GM12878 (cell line): ENCODE measurements at regions not wholly inside any gene's neighbourhood (a gene's known extent, or its start where the extent isn't known, plus 50 kb on each side); places are given as distances from the start of the nearest gene placed in this dataset.

Experiments
- ATAC-seq: fragments of 200-7000 bp; cut with Tn5 transposase; 3 replicates; pipeline ENCODE4 v1.9.1; 2020; ENCODE audit warnings: mild to moderate bottlenecking, moderate library complexity
- BruUV-seq: library from RNA; stranded (reverse); fragments of 400-500 nt; replicated peaks from 2 replicates; lab custom pipeline; 2021; lab: Mats Ljungman, UMichigan
- CTCF ChIA-PET: fragments of 300-600 bp; sonication (Branson Sonifier 250); formaldehyde crosslinking; extraction: SDS; loops from one replicate; lab custom pipeline; 2021; ENCODE audit warnings: inconsistent platforms; lab: Yijun Ruan, JAX
- POLR2A ChIA-PET: fragments of 350-600 bp; formaldehyde crosslinking; extraction: SDS; loops from one replicate; lab custom pipeline; 2021; ENCODE audit warnings: inconsistent platforms; lab: Charles Lee
- RAD21 ChIA-PET: fragments of 300-600 bp; sonication (Branson Sonifier 250); formaldehyde crosslinking; loops from one replicate; lab custom pipeline; 2023; ENCODE audit warnings: antibody characterized with exemption; ENCODE audit not compliant: unreplicated experiment; lab: Charles Lee
- SMC1A ChIA-PET: fragments of 300-600 bp; sonication (Branson Sonifier 250); formaldehyde crosslinking; loops from one replicate; lab custom pipeline; 2023; ENCODE audit not compliant: unreplicated experiment, uncharacterized antibody; lab: Charles Lee
- DNase-seq: peaks from one replicate; pipeline ENCODE4 v3.0.0-alpha.2; 2011; ENCODE audit warnings: low read depth, low spot score
- FAIRE-seq: peaks from 3 replicates; lab custom pipeline; 2011; peaks lifted over from hg19 to GRCh38; lab: Jason Lieb, UNC
- H2AFZ ChIP-seq: 2 replicates; pipeline ENCODE4 v1.6.0; 2011; ENCODE audit warnings: low read depth, low read length, control low read depth; ENCODE audit not compliant: control insufficient read depth
- H3K27ac ChIP-seq: 2 replicates; pipeline ENCODE4 v1.5.1; 2011; ENCODE audit warnings: control low read depth; ENCODE audit not compliant: control insufficient read depth, insufficient read depth
- H3K27me3 ChIP-seq, 2 experiments: replicated peaks in 1 of 2; 2 replicates each; pipeline versions ENCODE4 v1.6.0 to v1.6.1; 2011; ENCODE audit warnings: low read length in 1 of 2; ENCODE audit not compliant: control insufficient read depth in 2 of 2, insufficient read depth in 2 of 2
- H3K36me3 ChIP-seq, 2 experiments: 2 replicates each; pipeline ENCODE4 v1.5.1; 2011; ENCODE audit warnings: low read length in 1 of 2; ENCODE audit not compliant: control insufficient read depth in 2 of 2, insufficient read depth in 2 of 2
- H3K4me1 ChIP-seq: 2 replicates; pipeline ENCODE4 v1.6.1; 2011; ENCODE audit warnings: mild to moderate bottlenecking, low read length, moderate library complexity, mixed read lengths; ENCODE audit not compliant: control insufficient read depth, insufficient read depth
- H3K4me2 ChIP-seq: 2 replicates; pipeline ENCODE4 v1.6.0; 2011; ENCODE audit warnings: control low read depth; ENCODE audit not compliant: control insufficient read depth, insufficient read depth
- H3K4me3 ChIP-seq: fragments of 200-600 bp; sonication (generic); 2 replicates; pipeline ENCODE4 v1.5.1; 2016
- H3K79me2 ChIP-seq: 2 replicates; pipeline ENCODE4 v1.6.0; 2011; ENCODE audit warnings: low read length; ENCODE audit not compliant: control insufficient read depth, insufficient read depth
- H3K9ac ChIP-seq: 2 replicates; pipeline ENCODE4 v1.8.0; 2011; ENCODE audit warnings: low read length, control low read depth, mixed read lengths; ENCODE audit not compliant: control insufficient read depth, insufficient read depth
- H3K9me3 ChIP-seq: replicated peaks from 3 replicates; pipeline ENCODE4 v1.5.1; 2011; ENCODE audit warnings: mild to moderate bottlenecking, low read length; ENCODE audit not compliant: control insufficient read depth, insufficient read depth
- H4K20me1 ChIP-seq: 2 replicates; pipeline ENCODE4 v1.6.0; 2011; ENCODE audit not compliant: control insufficient read depth, insufficient read depth
- ASH2L ChIP-seq: fragments of 300-600, 200-600 bp; sonication (generic); IDR thresholded peaks from 2 replicates; pipeline ENCODE4 v1.6.1; 2017; ENCODE audit warnings: low read depth, mild to moderate bottlenecking, borderline replicate concordance
- CREM ChIP-seq: IDR thresholded peaks from 2 replicates; pipeline ENCODE4 v1.6.1; 2014; ENCODE audit warnings: antibody characterized with exemption, low read depth
- MEF2B ChIP-seq: fragments of 450-650 bp; IDR thresholded peaks from 2 replicates; pipeline ENCODE4 v1.6.1; 2018; ENCODE audit warnings: mild to moderate bottlenecking, moderate library complexity; ENCODE audit not compliant: partially characterized antibody, poor library complexity, severe bottlenecking
- MTA2 ChIP-seq: fragments of 450-650 bp; IDR thresholded peaks from 2 replicates; pipeline ENCODE4 v1.6.1; 2016; ENCODE audit warnings: low read depth, mild to moderate bottlenecking, moderate library complexity
- NFIC ChIP-seq: IDR thresholded peaks from 2 replicates; pipeline ENCODE4 v1.6.1; 2012; ENCODE audit warnings: low read depth, mild to moderate bottlenecking, inconsistent platforms, low read length, moderate library complexity
- TCF3 ChIP-seq: IDR thresholded peaks from 2 replicates; pipeline ENCODE4 v1.6.1; 2012; ENCODE audit warnings: low read depth, mild to moderate bottlenecking, low read length, borderline replicate concordance; ENCODE audit not compliant: insufficient read depth
- WGBS: methylation state at CpG from one replicate; pipeline ENCODE4 v1.1.6; 2016; ENCODE audit warnings: low lambda C conversion rate; ENCODE audit not compliant: insufficient replicate concordance, insufficient coverage; ENCODE audit errors: missing lambda C conversion rate; 5-methylcytosine and 5-hydroxymethylcytosine counted together
- in situ Hi-C: fragments of 300-500 bp; cut with MboI; formaldehyde crosslinking; loops from 9 replicates; pipeline ENCODE4 v1.14.3; 2018; ENCODE audit warnings: mixed read lengths
- intact Hi-C: fragments of 100-400 bp; cut with micrococcal nuclease; formaldehyde crosslinking; loops from one replicate; pipeline ENCODE4 v1.14.2; 2022; ENCODE audit not compliant: unreplicated experiment
- TF ChIP-seq, protein P1 (sequence below): IDR thresholded peaks from 2 replicates; pipeline ENCODE4 v1.6.1; 2012; ENCODE audit warnings: improper control_type of control experiment, low read depth, low read length; ENCODE audit not compliant: insufficient replicate concordance
- TF ChIP-seq, protein P2 (sequence below): fragments of 450-650 bp; formaldehyde crosslinking; IDR thresholded peaks from 2 replicates; pipeline ENCODE4 v1.4.0; 2020; ENCODE audit warnings: mild to moderate bottlenecking, moderate library complexity

DNA sequence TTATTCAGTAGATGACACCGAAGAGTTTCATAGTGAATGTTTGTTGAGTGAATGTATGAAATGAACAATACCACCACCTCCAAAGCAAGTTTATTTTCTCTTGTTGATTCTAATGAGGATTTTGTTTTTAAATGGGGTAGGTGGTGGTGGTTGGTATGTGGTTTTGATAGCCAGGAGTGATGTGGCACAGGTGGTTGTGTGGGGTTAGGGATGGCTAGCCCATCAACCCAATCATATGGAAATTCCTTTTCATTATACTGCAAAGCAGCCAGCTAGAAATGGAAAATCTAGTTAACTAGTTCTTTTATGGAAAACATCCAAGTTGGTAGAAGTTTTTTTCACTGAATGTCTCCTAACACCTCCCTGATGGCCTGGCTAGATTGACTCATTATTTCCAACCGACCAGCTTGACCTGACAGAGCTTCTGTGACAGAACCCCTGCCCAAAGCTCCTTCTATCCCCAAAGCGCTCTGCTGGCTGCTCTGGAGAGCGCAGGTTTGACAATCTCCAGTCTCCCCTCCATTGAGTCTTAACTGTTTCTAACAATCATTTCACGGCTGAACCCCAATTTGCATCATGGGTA is 376.9 kb downstream of the MTX2 start:
- CTCF ChIA-PET = interaction anchor here (2.1 kb wide), 2 partner anchors 8 to 506 kb away, joined by 7 to 10 read pairs; no protein-coding TSS in a partner anchor

More for the DNA sequence above, 376.9 kb downstream of the MTX2 start:
- Histone ChIP-seq H3K36me3 (no peaks in the 10 kb centered on the region), H2AFZ (no peak overlapping the region), H3K27ac (no peak overlapping the region), H3K4me2 (no peak overlapping the region), H3K4me1 (no peaks in the 10 kb centered on the region), H4K20me1 (no peaks in the 10 kb centered on the region), H3K4me3 (no peak overlapping the region), H3K9me3 (no peaks in the 10 kb centered on the region), H3K27me3 (peaks cover 3 to 4% of the 10 kb centered on the region in 2 experiments), H3K9ac (no peak overlapping the region), H3K79me2 (no peaks in the 10 kb centered on the region)
- 40% methylated on average over 5 of the region's 5 CpGs for WGBS
- POLR2A ChIA-PET = interaction anchor here (0.6 kb wide), 1 partner anchor 528 kb away, joined by 4 read pairs; no protein-coding TSS in a partner anchor
- DNase-seq (no peak), ATAC-seq (no peak), FAIRE-seq (no peak)
- TF ChIP-seq TCF3 (no peak), NFIC (no peak), MEF2B (no peak), ASH2L (no peak), MTA2 (no peak), CREM (no peak)
- TF ChIP-seq, protein P1, sequence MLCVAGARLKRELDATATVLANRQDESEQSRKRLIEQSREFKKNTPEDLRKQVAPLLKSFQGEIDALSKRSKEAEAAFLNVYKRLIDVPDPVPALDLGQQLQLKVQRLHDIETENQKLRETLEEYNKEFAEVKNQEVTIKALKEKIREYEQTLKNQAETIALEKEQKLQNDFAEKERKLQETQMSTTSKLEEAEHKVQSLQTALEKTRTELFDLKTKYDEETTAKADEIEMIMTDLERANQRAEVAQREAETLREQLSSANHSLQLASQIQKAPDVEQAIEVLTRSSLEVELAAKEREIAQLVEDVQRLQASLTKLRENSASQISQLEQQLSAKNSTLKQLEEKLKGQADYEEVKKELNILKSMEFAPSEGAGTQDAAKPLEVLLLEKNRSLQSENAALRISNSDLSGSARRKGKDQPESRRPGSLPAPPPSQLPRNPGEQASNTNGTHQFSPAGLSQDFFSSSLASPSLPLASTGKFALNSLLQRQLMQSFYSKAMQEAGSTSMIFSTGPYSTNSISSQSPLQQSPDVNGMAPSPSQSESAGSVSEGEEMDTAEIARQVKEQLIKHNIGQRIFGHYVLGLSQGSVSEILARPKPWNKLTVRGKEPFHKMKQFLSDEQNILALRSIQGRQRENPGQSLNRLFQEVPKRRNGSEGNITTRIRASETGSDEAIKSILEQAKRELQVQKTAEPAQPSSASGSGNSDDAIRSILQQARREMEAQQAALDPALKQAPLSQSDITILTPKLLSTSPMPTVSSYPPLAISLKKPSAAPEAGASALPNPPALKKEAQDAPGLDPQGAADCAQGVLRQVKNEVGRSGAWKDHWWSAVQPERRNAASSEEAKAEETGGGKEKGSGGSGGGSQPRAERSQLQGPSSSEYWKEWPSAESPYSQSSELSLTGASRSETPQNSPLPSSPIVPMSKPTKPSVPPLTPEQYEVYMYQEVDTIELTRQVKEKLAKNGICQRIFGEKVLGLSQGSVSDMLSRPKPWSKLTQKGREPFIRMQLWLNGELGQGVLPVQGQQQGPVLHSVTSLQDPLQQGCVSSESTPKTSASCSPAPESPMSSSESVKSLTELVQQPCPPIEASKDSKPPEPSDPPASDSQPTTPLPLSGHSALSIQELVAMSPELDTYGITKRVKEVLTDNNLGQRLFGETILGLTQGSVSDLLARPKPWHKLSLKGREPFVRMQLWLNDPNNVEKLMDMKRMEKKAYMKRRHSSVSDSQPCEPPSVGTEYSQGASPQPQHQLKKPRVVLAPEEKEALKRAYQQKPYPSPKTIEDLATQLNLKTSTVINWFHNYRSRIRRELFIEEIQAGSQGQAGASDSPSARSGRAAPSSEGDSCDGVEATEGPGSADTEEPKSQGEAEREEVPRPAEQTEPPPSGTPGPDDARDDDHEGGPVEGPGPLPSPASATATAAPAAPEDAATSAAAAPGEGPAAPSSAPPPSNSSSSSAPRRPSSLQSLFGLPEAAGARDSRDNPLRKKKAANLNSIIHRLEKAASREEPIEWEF = no peak
- TF ChIP-seq, protein P2, sequence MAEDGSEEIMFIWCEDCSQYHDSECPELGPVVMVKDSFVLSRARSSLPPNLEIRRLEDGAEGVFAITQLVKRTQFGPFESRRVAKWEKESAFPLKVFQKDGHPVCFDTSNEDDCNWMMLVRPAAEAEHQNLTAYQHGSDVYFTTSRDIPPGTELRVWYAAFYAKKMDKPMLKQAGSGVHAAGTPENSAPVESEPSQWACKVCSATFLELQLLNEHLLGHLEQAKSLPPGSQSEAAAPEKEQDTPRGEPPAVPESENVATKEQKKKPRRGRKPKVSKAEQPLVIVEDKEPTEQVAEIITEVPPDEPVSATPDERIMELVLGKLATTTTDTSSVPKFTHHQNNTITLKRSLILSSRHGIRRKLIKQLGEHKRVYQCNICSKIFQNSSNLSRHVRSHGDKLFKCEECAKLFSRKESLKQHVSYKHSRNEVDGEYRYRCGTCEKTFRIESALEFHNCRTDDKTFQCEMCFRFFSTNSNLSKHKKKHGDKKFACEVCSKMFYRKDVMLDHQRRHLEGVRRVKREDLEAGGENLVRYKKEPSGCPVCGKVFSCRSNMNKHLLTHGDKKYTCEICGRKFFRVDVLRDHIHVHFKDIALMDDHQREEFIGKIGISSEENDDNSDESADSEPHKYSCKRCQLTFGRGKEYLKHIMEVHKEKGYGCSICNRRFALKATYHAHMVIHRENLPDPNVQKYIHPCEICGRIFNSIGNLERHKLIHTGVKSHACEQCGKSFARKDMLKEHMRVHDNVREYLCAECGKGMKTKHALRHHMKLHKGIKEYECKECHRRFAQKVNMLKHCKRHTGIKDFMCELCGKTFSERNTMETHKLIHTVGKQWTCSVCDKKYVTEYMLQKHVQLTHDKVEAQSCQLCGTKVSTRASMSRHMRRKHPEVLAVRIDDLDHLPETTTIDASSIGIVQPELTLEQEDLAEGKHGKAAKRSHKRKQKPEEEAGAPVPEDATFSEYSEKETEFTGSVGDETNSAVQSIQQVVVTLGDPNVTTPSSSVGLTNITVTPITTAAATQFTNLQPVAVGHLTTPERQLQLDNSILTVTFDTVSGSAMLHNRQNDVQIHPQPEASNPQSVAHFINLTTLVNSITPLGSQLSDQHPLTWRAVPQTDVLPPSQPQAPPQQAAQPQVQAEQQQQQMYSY = no peak
- SMC1A ChIA-PET = interaction anchor here (1.2 to 2.1 kb wide), 2 partner anchors 10 to 168 kb away, joined by 4 to 7 read pairs; no protein-coding TSS in a partner anchor
- no TSS peak for BruUV-seq
- RAD21 ChIA-PET = interaction anchor here (1.4 kb wide), 1 partner anchor 168 kb away, joined by 3 read pairs; no protein-coding TSS in a partner anchor
- in situ Hi-C loops (no loop called here), intact Hi-C loops (no loop called here)
